ENCODE measurements at regions not wholly inside any gene's neighbourhood (a gene's known extent, or its start where the extent isn't known, plus 50 kb on each side); places are given as distances from the start of the nearest gene placed in this dataset.

- ChIA-PET CTCF (ENCODE audit: partially characterized antibody) (no interaction called here), POLR2A (ENCODE audit: partially characterized antibody) (no interaction called here)
- no peak overlapping the region for H3K27ac Mint-ChIP-seq
- no peaks in the 10 kb centered on the region for H3K4me1 ChIP-seq (ENCODE audit: insufficient read depth, low read length)
- peaks cover 0 to 2% (median 0%) of the 10 kb centered on the region in 8 donors for H3K9me3 Mint-ChIP-seq
- H3K4me3 Mint-ChIP-seq, result no peak overlapping the region
- H3K27me3 Mint-ChIP-seq, result no peaks in the 10 kb centered on the region
- no peaks in the 10 kb centered on the region for H3K9me3 ChIP-seq (ENCODE audit: control insufficient read depth in 1 of 2, low read length in 2 of 2)
- H3K36me3 Mint-ChIP-seq, result no peaks in the 10 kb centered on the region
- DNase-seq, result no peak
- H3K4me1 Mint-ChIP-seq, result no peaks in the 10 kb centered on the region
- no peaks in the 10 kb centered on the region for H3K36me3 ChIP-seq (ENCODE audit: insufficient read depth, low read length)
- no peak overlapping the region for H3K4me3 ChIP-seq (ENCODE audit: low read length in 2 of 2)
- no peak overlapping the region for H3K27ac ChIP-seq (ENCODE audit: low read depth, low read length)
- H3K27me3 ChIP-seq (ENCODE audit: insufficient read depth, low read length), result no peaks in the 10 kb centered on the region
- intact Hi-C loops (cut with micrococcal nuclease), result no loop called here
These were observed 119.0 kb upstream of the TMTC2 start for GRCh38 chr12:82567688-82568087.

- Mint-ChIP-seq H3K4me1 (no peaks in the 10 kb centered on the region), H3K27ac (no peak overlapping the region), H3K27me3 (peaks cover 0 to 1% of the 10 kb centered on the region in 2 donors), H3K4me3 (no peak overlapping the region), H3K9me3 (peaks cover 0 to 3% (median 0%) of the 10 kb centered on the region in 8 donors), H3K36me3 (no peaks in the 10 kb centered on the region)
- intact Hi-C loops (cut with micrococcal nuclease), result no loop called here
- POLR2A ChIA-PET (ENCODE audit: partially characterized antibody), result no interaction called here
- no peak for DNase-seq
- Histone ChIP-seq H3K9me3 (ENCODE audit: control insufficient read depth in 1 of 2, low read length in 2 of 2) (no peaks in the 10 kb centered on the region), H3K27ac (ENCODE audit: low read depth, low read length) (no peak overlapping the region), H3K4me3 (ENCODE audit: low read length in 2 of 2) (no peak overlapping the region), H3K27me3 (ENCODE audit: insufficient read depth, low read length) (no peaks in the 10 kb centered on the region), H3K36me3 (ENCODE audit: insufficient read depth, low read length) (no peaks in the 10 kb centered on the region), H3K4me1 (ENCODE audit: insufficient read depth, low read length) (no peaks in the 10 kb centered on the region)
- CTCF ChIA-PET (ENCODE audit: partially characterized antibody), result no interaction called here
These were observed 112.5 kb upstream of the TMTC2 start for GRCh38 chr12:82574191-82574590.

GRCh38 chr12:82578725-82579124, 108.0 kb upstream of the TMTC2 start:
- H3K4me3 Mint-ChIP-seq, result no peak overlapping the region
- H3K36me3 ChIP-seq (ENCODE audit: insufficient read depth, low read length), result no peaks in the 10 kb centered on the region
- H3K27ac Mint-ChIP-seq, result no peak overlapping the region
- peaks cover 0 to 1% of the 10 kb centered on the region in 2 donors for H3K27me3 Mint-ChIP-seq
- no peaks in the 10 kb centered on the region for H3K4me1 Mint-ChIP-seq
- DNase-seq, result no peak
- no peaks in the 10 kb centered on the region for H3K27me3 ChIP-seq (ENCODE audit: insufficient read depth, low read length)
- no peaks in the 10 kb centered on the region for H3K4me1 ChIP-seq (ENCODE audit: insufficient read depth, low read length)
- ChIA-PET CTCF (ENCODE audit: partially characterized antibody) (no interaction called here), POLR2A (ENCODE audit: partially characterized antibody) (no interaction called here)
- no peak overlapping the region for H3K27ac ChIP-seq (ENCODE audit: low read depth, low read length)
- H3K36me3 Mint-ChIP-seq, result no peaks in the 10 kb centered on the region
- no peaks in the 10 kb centered on the region for H3K9me3 ChIP-seq (ENCODE audit: control insufficient read depth in 1 of 2, low read length in 2 of 2)
- H3K4me3 ChIP-seq (ENCODE audit: low read length in 2 of 2), result no peak overlapping the region
- intact Hi-C loops (cut with micrococcal nuclease), result no loop called here
- peaks cover 0 to 5% (median 0%) of the 10 kb centered on the region in 8 donors for H3K9me3 Mint-ChIP-seq

- Histone ChIP-seq H3K4me1 (ENCODE audit: insufficient read depth, low read length) (no peaks in the 10 kb centered on the region), H3K9me3 (ENCODE audit: control insufficient read depth in 1 of 2, low read length in 2 of 2) (no peaks in the 10 kb centered on the region), H3K27ac (ENCODE audit: low read depth, low read length) (no peak overlapping the region), H3K27me3 (ENCODE audit: insufficient read depth, low read length) (no peaks in the 10 kb centered on the region), H3K36me3 (ENCODE audit: insufficient read depth, low read length) (no peaks in the 10 kb centered on the region), H3K4me3 (ENCODE audit: low read length in 2 of 2) (no peak overlapping the region)
- ChIA-PET CTCF (ENCODE audit: partially characterized antibody) (no interaction called here), POLR2A (ENCODE audit: partially characterized antibody) (no interaction called here)
- H3K27me3 Mint-ChIP-seq, result no peaks in the 10 kb centered on the region
- H3K36me3 Mint-ChIP-seq, result no peaks in the 10 kb centered on the region
- peak overlapping the region in 1 of 7 donors; percentile 72 for H3K27ac Mint-ChIP-seq
- H3K4me1 Mint-ChIP-seq, result no peaks in the 10 kb centered on the region
- no peak for DNase-seq
- peaks cover 0 to 25% (median 17%) of the 10 kb centered on the region in 8 donors for H3K9me3 Mint-ChIP-seq
- no peak overlapping the region for H3K4me3 Mint-ChIP-seq
- intact Hi-C loops (cut with micrococcal nuclease), result no loop called here
These were observed 103.0 kb upstream of the TMTC2 start for GRCh38 chr12:82583756-82584155.

- peaks cover 0 to 15% (median 8%) of the 10 kb centered on the region in 8 donors for H3K9me3 Mint-ChIP-seq
- H3K27me3 ChIP-seq (ENCODE audit: insufficient read depth, low read length), result no peaks in the 10 kb centered on the region
- no peak overlapping the region for H3K27ac ChIP-seq (ENCODE audit: low read depth, low read length)
- H3K27ac Mint-ChIP-seq, result no peak overlapping the region
- CTCF ChIA-PET (ENCODE audit: partially characterized antibody), result no interaction called here
- H3K4me1 Mint-ChIP-seq, result no peaks in the 10 kb centered on the region
- H3K27me3 Mint-ChIP-seq, result no peaks in the 10 kb centered on the region
- H3K36me3 Mint-ChIP-seq, result no peaks in the 10 kb centered on the region
- H3K4me3 ChIP-seq (ENCODE audit: low read length in 2 of 2), result no peak overlapping the region
- no peaks in the 10 kb centered on the region for H3K4me1 ChIP-seq (ENCODE audit: insufficient read depth, low read length)
- POLR2A ChIA-PET (ENCODE audit: partially characterized antibody), result no interaction called here
- no peak for DNase-seq
- no peaks in the 10 kb centered on the region for H3K9me3 ChIP-seq (ENCODE audit: control insufficient read depth in 1 of 2, low read length in 2 of 2)
- intact Hi-C loops (cut with micrococcal nuclease), result no loop called here
- H3K4me3 Mint-ChIP-seq, result no peak overlapping the region
- H3K36me3 ChIP-seq (ENCODE audit: insufficient read depth, low read length), result no peaks in the 10 kb centered on the region
These were observed 93.6 kb upstream of the TMTC2 start for GRCh38 chr12:82593143-82593542.

GRCh38 chr12:82593901-82594396, 92.8 kb upstream of the TMTC2 start:
- no peak for DNase-seq
- CTCF ChIA-PET (ENCODE audit: partially characterized antibody), result no interaction called here
- POLR2A ChIA-PET (ENCODE audit: partially characterized antibody), result no interaction called here
- H3K4me3 Mint-ChIP-seq, result no peak overlapping the region
- H3K27ac Mint-ChIP-seq, result no peak overlapping the region
- no peaks in the 10 kb centered on the region for H3K36me3 Mint-ChIP-seq
- Histone ChIP-seq H3K27me3 (ENCODE audit: insufficient read depth, low read length) (no peaks in the 10 kb centered on the region), H3K27ac (ENCODE audit: low read depth, low read length) (no peak overlapping the region), H3K36me3 (ENCODE audit: insufficient read depth, low read length) (no peaks in the 10 kb centered on the region), H3K4me3 (ENCODE audit: low read length in 2 of 2) (no peak overlapping the region), H3K4me1 (ENCODE audit: insufficient read depth, low read length) (no peaks in the 10 kb centered on the region), H3K9me3 (ENCODE audit: control insufficient read depth in 1 of 2, low read length in 2 of 2) (no peaks in the 10 kb centered on the region)
- intact Hi-C loops (cut with micrococcal nuclease), result no loop called here
- peaks cover 0 to 7% (median 3%) of the 10 kb centered on the region in 8 donors for H3K9me3 Mint-ChIP-seq
- H3K27me3 Mint-ChIP-seq, result no peaks in the 10 kb centered on the region
- no peaks in the 10 kb centered on the region for H3K4me1 Mint-ChIP-seq

GRCh38 chr12:82595941-82596340, 90.8 kb upstream of the TMTC2 start:
- H3K4me3 Mint-ChIP-seq, result no peak overlapping the region
- Histone ChIP-seq H3K9me3 (ENCODE audit: control insufficient read depth in 1 of 2, low read length in 2 of 2) (no peaks in the 10 kb centered on the region), H3K4me3 (ENCODE audit: low read length in 2 of 2) (no peak overlapping the region), H3K36me3 (ENCODE audit: insufficient read depth, low read length) (no peaks in the 10 kb centered on the region), H3K4me1 (ENCODE audit: insufficient read depth, low read length) (no peaks in the 10 kb centered on the region), H3K27ac (ENCODE audit: low read depth, low read length) (no peak overlapping the region), H3K27me3 (ENCODE audit: insufficient read depth, low read length) (no peaks in the 10 kb centered on the region)
- H3K9me3 Mint-ChIP-seq, result peaks cover 0 to 2% (median 0%) of the 10 kb centered on the region in 8 donors
- ChIA-PET POLR2A (ENCODE audit: partially characterized antibody) (no interaction called here), CTCF (ENCODE audit: partially characterized antibody) (no interaction called here)
- no peaks in the 10 kb centered on the region for H3K36me3 Mint-ChIP-seq
- intact Hi-C loops (cut with micrococcal nuclease), result no loop called here
- H3K27ac Mint-ChIP-seq, result no peak overlapping the region
- H3K4me1 Mint-ChIP-seq, result no peaks in the 10 kb centered on the region
- no peaks in the 10 kb centered on the region for H3K27me3 Mint-ChIP-seq
- no peak for DNase-seq

- H3K4me3 ChIP-seq (ENCODE audit: low read length in 2 of 2), result no peak overlapping the region
- intact Hi-C loops (cut with micrococcal nuclease), result no loop called here
- H3K27me3 ChIP-seq (ENCODE audit: insufficient read depth, low read length), result no peaks in the 10 kb centered on the region
- Mint-ChIP-seq H3K9me3 (peaks cover 0 to 2% (median 0%) of the 10 kb centered on the region in 8 donors), H3K27ac (no peak overlapping the region), H3K4me1 (no peaks in the 10 kb centered on the region), H3K27me3 (no peaks in the 10 kb centered on the region), H3K36me3 (no peaks in the 10 kb centered on the region), H3K4me3 (no peak overlapping the region)
- ChIA-PET CTCF (ENCODE audit: partially characterized antibody) (no interaction called here), POLR2A (ENCODE audit: partially characterized antibody) (no interaction called here)
- H3K4me1 ChIP-seq (ENCODE audit: insufficient read depth, low read length), result no peaks in the 10 kb centered on the region
- H3K36me3 ChIP-seq (ENCODE audit: insufficient read depth, low read length), result no peaks in the 10 kb centered on the region
- no peak overlapping the region for H3K27ac ChIP-seq (ENCODE audit: low read depth, low read length)
- DNase-seq, result no peak
- H3K9me3 ChIP-seq (ENCODE audit: control insufficient read depth in 1 of 2, low read length in 2 of 2), result no peaks in the 10 kb centered on the region
These were observed 90.2 kb upstream of the TMTC2 start for GRCh38 chr12:82596483-82596882.

All from CD4-positive, alpha-beta memory T cell (primary cell).